SU-DHL-6 (cell line): ENCODE measurements at regions not wholly inside any gene's neighbourhood (a gene's known extent, or its start where the extent isn't known, plus 50 kb on each side); places are given as distances from the start of the nearest gene placed in this dataset.

Experiments used
- H2AFZ ChIP-seq: fragments of 200-600 bp; sonication (generic); 2 replicates; pipeline ENCODE4 v1.6.1; 2014; ENCODE audit warnings: low read depth, mild to moderate bottlenecking, moderate library complexity, mixed read lengths, antibody characterized with exemption, low read length; ENCODE audit not compliant: severe bottlenecking
- H3F3A ChIP-seq: fragments of 200-600 bp; shearing (Covaris generic); 2 replicates; pipeline ENCODE4 v1.6.0; 2016; ENCODE audit warnings: antibody characterized with exemption, mild to moderate bottlenecking; ENCODE audit not compliant: insufficient read depth
- H3K27ac ChIP-seq: fragments of 200-600 bp; sonication (generic); 2 replicates; pipeline ENCODE4 v1.5.1; 2016; ENCODE audit warnings: low read depth, mild to moderate bottlenecking, low read length, moderate library complexity, mixed read lengths
- H3K27me3 ChIP-seq: fragments of 200-600 bp; sonication (generic), shearing (Covaris generic); 2 replicates; pipeline ENCODE4 v1.6.0; 2014; ENCODE audit warnings: mild to moderate bottlenecking, low read length
- H3K36me3 ChIP-seq: fragments of 200-600 bp; sonication (generic); 2 replicates; pipeline ENCODE4 v1.6.1; 2014; ENCODE audit warnings: mild to moderate bottlenecking, low read length, mixed read lengths
- H3K4me2 ChIP-seq: fragments of 300-600, 200-600 bp; shearing (Covaris generic), sonication (generic); 2 replicates; pipeline ENCODE4 v1.6.0; 2014; ENCODE audit warnings: low read length, low read depth, mild to moderate bottlenecking; ENCODE audit not compliant: poor library complexity, severe bottlenecking
- H3K4me3 ChIP-seq: fragments of 200-600 bp; sonication (generic); 2 replicates; pipeline ENCODE4 v1.5.1; 2014; ENCODE audit warnings: antibody characterized with exemption, low read length, mild to moderate bottlenecking, mixed read lengths; ENCODE audit not compliant: insufficient read depth, poor library complexity, severe bottlenecking
- H3K79me2 ChIP-seq: fragments of 200-600 bp; sonication (generic); 2 replicates; pipeline ENCODE4 v1.6.1; 2014; ENCODE audit warnings: mild to moderate bottlenecking, low read length, moderate library complexity; ENCODE audit not compliant: insufficient read depth
- H3K9ac ChIP-seq: fragments of 200-600 bp; sonication (generic); 2 replicates; pipeline ENCODE4 v1.7.0; 2014; ENCODE audit warnings: mild to moderate bottlenecking, low read length
- H3K9me2 ChIP-seq: fragments of 200-600 bp; sonication (generic); replicated peaks from 2 replicates; pipeline ENCODE4 v1.6.1; 2014; ENCODE audit warnings: low read length; ENCODE audit not compliant: insufficient read depth
- H3K9me3 ChIP-seq: fragments of 200-600 bp; sonication (generic); 2 replicates; pipeline ENCODE4 v1.6.1; 2014; ENCODE audit warnings: low read length, mixed read lengths; ENCODE audit not compliant: insufficient read depth
- H4K20me1 ChIP-seq: fragments of 200-600 bp; sonication (generic); 2 replicates; pipeline ENCODE4 v1.6.1; 2014; ENCODE audit warnings: low read depth, mild to moderate bottlenecking, antibody characterized with exemption, low read length, moderate library complexity, mixed read lengths
- CTCF ChIP-seq: fragments of 200-600 bp; sonication (generic); IDR thresholded peaks from one replicate; pipeline ENCODE4 v1.5.1; 2017; ENCODE audit warnings: antibody characterized with exemption, mild to moderate bottlenecking, low read length, moderate library complexity; ENCODE audit not compliant: insufficient read depth, poor library complexity, severe bottlenecking
- EZH2phosphoT487 ChIP-seq: fragments of 200-600 bp; sonication (generic), shearing (Covaris generic); conservative IDR thresholded peaks from 2 replicates; pipeline ENCODE4 v1.6.1; 2018; ENCODE audit warnings: mild to moderate bottlenecking, antibody characterized with exemption, low read length, moderate library complexity, mixed read lengths

GRCh38 chr3:76436894-76437293, 603.0 kb upstream of the ROBO2 start:
- TF ChIP-seq CTCF (no peak), EZH2phosphoT487 (no peak)
- Histone ChIP-seq H3K27ac (no peak overlapping the region), H3K9ac (no peak overlapping the region), H3K36me3 (no peaks in the 10 kb centered on the region), H3K79me2 (no peaks in the 10 kb centered on the region), H3K4me3 (no peak overlapping the region), H4K20me1 (no peaks in the 10 kb centered on the region), H2AFZ (no peak overlapping the region), H3K9me3 (no peaks in the 10 kb centered on the region), H3K27me3 (no peaks in the 10 kb centered on the region), H3K4me2 (no peak overlapping the region), H3F3A (no peaks in the 10 kb centered on the region), H3K9me2 (no peaks in the 10 kb centered on the region)

GRCh38 chr3:76438971-76439370, 600.9 kb upstream of the ROBO2 start:
- H3K27me3 ChIP-seq, result no peaks in the 10 kb centered on the region
- no peak overlapping the region for H3K4me2 ChIP-seq
- H3K9me3 ChIP-seq, result no peaks in the 10 kb centered on the region
- H3F3A ChIP-seq, result no peaks in the 10 kb centered on the region
- no peak overlapping the region for H3K27ac ChIP-seq
- no peaks in the 10 kb centered on the region for H4K20me1 ChIP-seq
- H2AFZ ChIP-seq, result no peak overlapping the region
- H3K79me2 ChIP-seq, result no peaks in the 10 kb centered on the region
- no peaks in the 10 kb centered on the region for H3K36me3 ChIP-seq
- H3K9me2 ChIP-seq, result no peaks in the 10 kb centered on the region
- H3K4me3 ChIP-seq, result no peak overlapping the region
- no peak overlapping the region for H3K9ac ChIP-seq
- TF ChIP-seq EZH2phosphoT487 (no peak), CTCF (no peak)

- Histone ChIP-seq H3F3A (no peaks in the 10 kb centered on the region), H3K79me2 (no peaks in the 10 kb centered on the region), H3K27ac (no peak overlapping the region), H3K9me2 (no peaks in the 10 kb centered on the region), H3K9me3 (no peaks in the 10 kb centered on the region), H2AFZ (no peak overlapping the region), H3K27me3 (no peaks in the 10 kb centered on the region), H3K4me3 (no peak overlapping the region), H3K36me3 (no peaks in the 10 kb centered on the region), H3K9ac (no peak overlapping the region), H4K20me1 (no peaks in the 10 kb centered on the region), H3K4me2 (no peak overlapping the region)
- no peak for TF ChIP-seq EZH2phosphoT487
- TF ChIP-seq CTCF, result no peak
Observed at GRCh38 chr3:76442374-76442915, 597.5 kb upstream of the ROBO2 start.

GRCh38 chr3:76456322-76456721, 583.6 kb upstream of the ROBO2 start:
- Histone ChIP-seq H3F3A (no peaks in the 10 kb centered on the region), H3K4me2 (no peak overlapping the region), H3K4me3 (no peak overlapping the region), H3K9me2 (no peaks in the 10 kb centered on the region), H4K20me1 (no peaks in the 10 kb centered on the region), H2AFZ (no peak overlapping the region), H3K27me3 (no peaks in the 10 kb centered on the region), H3K9ac (no peak overlapping the region), H3K27ac (no peak overlapping the region), H3K36me3 (no peaks in the 10 kb centered on the region), H3K79me2 (no peaks in the 10 kb centered on the region), H3K9me3 (no peaks in the 10 kb centered on the region)
- TF ChIP-seq EZH2phosphoT487 (no peak), CTCF (no peak)
